GM19239 (cell line): ENCODE measurements at regions not wholly inside any gene's neighbourhood (a gene's known extent, or its start where the extent isn't known, plus 50 kb on each side); places are given as distances from the start of the nearest gene placed in this dataset.

Source experiments
- DNase-seq: peaks from one replicate; pipeline ENCODE4 v3.0.0; 2011; ENCODE audit warnings: low spot score; ENCODE audit not compliant: insufficient read length
- FAIRE-seq: peaks from 2 replicates; lab custom pipeline; 2011; peaks lifted over from hg19 to GRCh38; lab: Jason Lieb, UNC

DNA sequence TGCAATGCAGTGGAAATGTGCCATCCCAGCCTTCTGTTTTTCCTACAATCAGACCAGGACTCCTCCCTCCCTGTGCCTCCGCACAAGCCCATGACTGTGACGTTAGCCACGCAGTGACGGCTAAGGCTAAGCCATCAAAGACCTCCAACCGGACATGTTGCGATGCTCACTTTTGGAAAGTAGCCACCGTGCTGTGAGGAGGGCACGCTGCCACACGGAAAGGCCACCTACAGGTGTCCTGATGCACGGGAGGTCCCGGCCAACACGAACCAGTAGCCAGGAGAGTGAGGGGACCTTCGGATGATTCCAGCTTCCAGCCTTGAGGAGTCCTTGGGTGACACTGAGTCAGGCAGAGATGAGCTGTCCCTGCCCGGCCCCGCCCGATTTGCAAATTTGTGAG lies 53.9 kb downstream of the FOXL1 start:
- DNase-seq (no peak), FAIRE-seq (no peak)

DNA sequence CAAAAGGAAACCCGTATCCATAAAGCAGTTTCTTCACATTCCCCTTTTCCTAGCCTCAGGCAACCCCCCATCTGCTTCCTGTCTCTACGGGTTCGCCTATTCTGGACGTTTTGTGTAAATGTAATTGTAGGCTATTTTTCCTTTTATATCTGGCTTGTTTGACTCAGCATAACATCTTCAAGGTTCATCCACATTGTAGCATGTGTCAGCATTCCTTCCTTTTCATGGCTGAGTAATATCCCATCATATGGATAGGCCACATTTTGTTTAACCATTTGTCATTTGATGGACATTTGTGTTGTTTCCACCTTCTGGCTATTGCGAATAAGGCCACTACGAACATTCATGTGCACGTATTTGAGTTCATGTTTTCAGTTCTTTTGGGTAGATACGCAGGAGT lies 54.6 kb downstream of the FOXL1 start:
- DNase-seq (no peak), FAIRE-seq (no peak)

DNA sequence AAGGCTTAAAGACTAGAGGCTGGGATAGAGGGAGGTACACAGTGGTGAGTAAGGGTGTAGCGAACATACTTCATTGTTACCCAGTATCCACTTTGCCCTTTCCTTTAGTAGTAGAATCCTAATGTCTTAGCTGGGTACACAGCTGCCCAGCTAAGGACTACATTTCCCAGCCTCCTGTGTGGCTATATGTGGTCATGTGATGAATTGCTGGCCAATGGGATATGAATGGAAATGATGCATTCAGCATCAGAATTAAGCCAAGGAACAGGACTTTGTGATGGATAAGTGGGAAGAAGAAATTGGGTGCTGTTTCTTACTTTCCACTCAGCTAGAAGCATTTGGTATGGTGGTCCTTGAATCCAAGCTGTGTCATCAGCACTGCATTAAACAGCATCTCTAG lies 55.9 kb downstream of the FOXL1 start:
- no peak for FAIRE-seq
- DNase-seq: no peak

DNA sequence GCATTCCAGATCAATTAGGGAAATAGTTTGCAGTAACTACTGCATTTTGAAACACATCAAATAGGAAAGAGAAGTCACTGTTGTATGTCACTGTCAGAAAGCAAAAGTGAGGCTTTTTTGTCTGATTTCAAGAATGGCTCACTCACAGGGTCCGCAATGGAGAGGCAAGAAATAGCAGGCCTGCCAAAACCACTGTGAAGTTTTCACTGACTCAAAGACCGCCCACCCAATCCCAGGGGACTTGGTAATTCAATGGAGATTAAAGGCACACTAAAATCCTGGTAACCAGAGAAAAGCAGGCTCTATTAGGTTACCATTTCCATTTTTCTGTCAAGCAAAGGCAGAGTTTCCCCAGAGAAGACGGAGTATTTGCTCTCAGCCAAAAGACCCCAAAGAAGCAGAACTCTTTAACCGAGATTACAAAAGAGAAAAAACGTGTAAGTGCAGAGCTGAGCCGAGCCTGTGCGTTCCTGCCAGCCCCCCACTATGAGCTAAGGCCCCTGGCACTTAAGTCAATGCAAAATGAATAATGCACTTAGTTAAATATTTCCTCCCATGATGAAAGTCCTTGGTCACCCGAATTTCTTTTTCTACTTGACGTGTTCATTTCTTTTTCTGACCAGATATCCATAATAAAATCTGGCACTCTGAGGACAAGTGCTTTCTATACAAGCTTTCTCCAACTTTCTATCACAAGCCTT lies 57.0 kb downstream of the FOXL1 start:
- DNase-seq (no peak), FAIRE-seq (no peak)

DNA sequence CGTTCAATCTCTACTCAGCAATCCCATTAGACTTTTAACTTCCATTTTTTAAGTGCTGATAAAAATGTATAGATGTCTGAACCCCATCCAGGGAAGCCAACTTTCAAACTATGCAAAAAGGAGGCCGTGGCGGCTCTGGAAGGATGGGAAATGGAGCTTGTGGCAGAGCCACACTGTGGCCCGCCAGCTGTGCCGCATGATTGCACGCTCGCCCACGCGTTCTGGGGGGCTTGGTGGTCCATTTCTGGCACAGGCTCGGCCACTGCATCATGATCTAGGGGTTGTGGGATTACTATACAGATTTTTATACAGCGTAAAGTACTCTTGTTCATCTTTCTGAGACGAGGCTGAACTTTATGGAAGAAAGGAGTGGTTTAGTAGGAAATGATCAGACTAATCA lies 57.6 kb downstream of the FOXL1 start:
- FAIRE-seq: no peak
- no peak for DNase-seq

DNA sequence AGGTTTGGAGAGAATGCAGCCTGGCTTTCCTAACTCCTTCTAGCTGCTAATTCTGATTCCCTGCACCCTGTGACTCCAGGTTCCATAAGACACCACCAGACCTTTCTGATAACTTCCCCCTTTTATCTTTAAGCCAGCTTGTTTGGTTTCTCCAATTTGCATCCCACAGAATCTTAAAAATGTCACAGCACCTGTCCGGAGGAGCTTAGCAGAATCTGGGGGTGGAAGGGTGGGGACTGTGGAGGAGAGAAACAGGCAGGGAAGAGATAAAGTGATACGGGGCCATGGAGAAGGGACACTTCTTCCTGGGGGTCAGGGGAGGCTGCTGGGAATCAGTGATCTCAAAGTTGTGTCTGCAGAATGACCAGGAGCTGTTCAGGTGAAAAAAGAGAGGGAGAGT lies 59.4 kb downstream of the FOXL1 start:
- FAIRE-seq: no peak

DNA sequence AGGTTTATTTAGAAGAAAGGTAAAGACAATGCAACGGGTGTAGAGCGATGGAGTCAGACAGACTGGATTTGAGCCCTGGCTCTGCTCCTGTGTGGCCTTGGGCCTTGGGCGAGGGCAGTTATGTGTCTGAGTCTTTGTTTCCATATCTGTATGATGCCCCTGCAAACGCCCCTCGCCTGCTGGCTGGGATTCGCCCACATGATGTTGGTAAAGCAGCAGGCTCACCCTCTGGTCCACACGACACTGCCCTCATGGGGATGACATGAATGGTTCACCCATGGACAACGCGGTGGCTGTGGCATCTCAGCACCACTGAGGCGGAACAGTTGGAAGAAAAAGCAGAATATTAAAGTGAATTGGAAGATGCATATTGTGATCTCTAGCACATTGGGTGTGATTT lies 60.3 kb downstream of the FOXL1 start:
- FAIRE-seq: no peak
- DNase-seq: no peak

More for the DNA sequence above, 59.4 kb downstream of the FOXL1 start:
- no peak for DNase-seq

DNA sequence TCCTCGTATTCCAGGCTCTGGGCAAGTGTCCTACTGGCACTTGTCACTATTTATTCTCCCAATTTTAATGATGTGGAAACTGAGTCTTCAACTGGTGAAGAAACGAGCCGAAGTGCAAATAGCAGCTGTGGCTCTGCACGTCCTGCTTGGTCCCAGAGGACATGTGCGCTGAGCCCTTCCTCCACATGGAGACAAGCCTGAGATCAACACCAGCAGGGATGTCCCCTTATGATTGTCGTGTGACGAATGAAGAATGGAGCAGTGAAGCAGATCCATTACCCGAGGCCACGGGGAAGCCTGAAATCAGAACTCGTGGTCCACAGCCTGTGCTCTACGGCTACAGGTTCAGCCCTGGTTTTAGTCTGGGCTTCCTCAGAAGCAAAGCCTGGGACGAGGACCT lies 61.0 kb downstream of the FOXL1 start:
- FAIRE-seq (no peak), DNase-seq (no peak)

DNA sequence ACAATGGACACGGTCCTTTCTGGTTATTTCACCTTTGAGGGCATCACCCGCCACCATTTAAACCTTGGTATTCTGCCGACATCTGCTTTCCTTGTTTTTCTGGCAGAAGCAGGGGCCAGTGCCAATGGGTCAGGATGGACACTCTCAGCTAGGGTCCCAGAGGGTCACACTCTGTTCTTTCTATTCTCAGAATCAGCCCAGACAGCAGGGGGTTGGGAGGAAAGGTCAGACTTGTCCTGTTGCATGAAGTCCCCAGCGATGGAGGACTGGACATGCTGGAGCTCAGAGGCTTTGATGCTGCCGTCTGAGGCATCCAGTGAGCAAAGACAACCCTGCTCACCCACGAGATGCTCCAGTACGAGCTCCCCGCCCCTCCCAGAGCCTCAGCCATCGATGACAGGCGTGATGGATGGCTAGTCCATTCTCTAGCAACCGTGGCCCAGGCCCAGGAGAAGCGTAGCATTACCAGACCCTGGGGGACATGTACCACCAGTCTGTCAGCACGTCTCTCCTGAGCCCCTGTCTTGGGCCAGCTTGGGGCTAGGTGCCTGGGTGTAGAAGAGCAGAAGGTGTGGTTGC lies 62.0 kb downstream of the FOXL1 start:
- no peak for DNase-seq
- FAIRE-seq: no peak

DNA sequence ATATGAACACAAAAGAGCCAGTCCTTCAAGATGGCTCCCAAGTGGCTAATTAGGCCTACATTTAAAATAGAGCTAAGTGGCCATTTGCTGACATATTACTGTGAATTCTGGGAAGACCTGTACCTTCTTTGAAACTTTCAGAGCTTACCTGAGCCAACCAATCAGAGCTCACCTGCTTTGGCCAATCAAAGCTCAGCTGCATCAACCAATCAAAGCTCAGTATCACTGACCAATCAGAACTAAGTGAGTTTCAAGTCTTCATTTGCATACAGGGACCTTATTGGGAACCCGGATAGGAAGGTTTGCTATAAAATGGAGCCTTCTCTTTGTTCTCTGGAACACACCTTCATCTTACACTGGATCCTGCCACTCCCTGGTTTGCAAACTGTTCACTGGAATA lies 63.7 kb downstream of the FOXL1 start:
- no peak for DNase-seq

DNA sequence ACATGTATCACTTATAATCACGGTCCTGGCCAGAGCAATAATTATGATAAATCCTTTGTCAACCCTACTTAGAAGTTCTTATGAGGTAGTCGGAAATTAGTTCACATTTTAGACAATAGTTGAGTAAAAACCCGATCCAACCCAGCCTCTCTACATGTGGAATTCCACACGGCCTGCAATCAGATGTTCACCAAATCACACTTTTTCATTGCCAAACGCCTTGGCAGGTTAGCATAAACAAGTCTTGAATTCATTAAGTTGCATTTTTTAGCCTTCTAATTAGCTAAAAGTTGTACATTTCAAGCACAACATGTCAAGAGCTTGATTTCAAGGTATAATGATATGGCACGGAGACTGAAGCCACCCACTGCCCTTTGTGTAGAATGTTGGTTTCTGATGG lies 65.3 kb downstream of the FOXL1 start:
- DNase-seq: no peak
- no peak for FAIRE-seq

More for the DNA sequence above, 63.7 kb downstream of the FOXL1 start:
- FAIRE-seq: no peak

DNA sequence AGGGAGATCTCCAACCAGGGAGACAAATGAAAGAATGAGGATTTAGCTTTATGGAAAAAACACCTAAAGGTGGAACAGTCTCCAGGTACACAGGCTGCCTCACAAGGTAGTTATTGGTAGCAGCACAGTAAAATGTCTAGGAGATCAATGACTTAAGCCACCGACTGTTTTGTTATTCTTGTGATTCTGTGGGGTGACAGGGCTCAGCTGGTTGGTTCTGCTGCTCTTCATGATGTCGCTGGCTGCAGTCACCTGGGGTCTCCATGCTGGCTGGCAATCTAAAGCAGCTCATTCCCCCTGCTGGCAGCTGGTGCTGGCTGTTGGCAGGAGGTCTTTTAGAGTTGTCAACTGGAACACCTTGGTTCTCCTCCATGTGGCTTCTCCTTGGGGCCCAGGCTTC lies 69.2 kb downstream of the FOXL1 start:
- FAIRE-seq: no peak
- no peak for DNase-seq

DNA sequence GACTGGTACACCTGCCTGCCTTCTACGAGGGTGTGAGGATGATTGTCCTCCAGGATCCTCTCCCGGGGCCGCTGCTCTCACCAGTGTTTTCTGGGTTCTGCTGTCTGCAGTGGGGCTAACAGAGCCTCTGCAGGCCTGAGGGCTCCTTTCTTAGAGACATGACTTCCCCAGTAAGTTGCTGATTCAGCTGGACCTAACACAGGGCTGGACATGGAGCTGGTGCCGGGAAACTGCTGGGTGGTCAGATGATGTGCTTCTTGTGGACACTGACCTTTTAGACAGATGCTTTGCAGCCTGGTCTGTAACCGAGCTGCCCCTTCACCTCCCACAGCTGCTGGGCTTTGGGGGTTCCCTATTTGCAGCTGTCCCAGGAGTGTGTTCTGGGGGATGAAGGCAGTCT lies 71.5 kb downstream of the FOXL1 start:
- FAIRE-seq (no peak), DNase-seq (no peak)

DNA sequence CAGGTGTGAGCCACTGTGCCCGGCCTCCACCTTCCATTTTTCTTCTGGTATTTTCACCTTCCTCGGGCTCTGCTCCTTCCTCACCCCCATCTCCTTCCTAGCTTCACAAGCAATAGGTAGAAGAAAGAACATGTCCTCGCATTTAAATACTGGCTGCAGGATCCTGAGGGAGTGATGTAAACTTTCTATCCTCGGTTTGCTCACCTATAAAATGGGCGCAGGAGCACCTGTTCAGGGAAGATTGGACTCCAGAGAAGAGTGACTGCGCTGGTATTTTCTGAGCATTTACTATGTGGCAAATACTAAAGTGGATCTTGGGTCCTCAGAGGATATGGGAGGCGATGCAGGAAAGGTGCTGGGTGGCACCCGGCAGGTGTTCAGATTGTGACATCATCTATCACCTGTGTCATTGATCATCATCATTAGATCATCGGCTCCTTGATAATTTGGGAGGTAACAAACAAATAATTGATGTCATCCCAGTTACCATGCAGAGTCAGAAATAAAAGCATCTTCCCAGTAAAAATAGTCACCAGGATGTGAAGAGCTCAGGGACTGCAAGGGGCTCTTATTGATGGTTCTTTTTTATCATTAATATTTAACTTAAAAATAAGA lies 72.8 kb downstream of the FOXL1 start:
- no peak for FAIRE-seq
- DNase-seq: no peak

DNA sequence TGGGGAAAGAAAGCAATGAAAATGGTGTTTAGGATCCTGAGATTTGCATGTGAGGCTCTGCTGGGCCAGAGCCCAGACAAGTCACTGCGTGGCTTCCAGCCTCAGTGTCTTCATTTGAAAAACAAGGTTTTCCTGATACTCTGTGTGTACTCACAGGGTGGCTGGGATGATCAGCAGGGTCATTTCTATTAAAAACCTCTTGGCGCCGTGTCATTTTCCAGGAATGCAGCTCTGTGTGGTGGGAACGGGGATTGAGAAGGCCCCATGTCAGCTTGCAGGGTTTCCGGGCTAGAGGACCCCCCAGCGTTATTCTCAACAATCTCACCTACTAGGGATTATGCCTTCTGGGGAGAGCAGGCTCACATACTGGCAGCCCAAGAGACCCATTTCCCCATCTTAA lies 73.5 kb downstream of the FOXL1 start:
- no peak for FAIRE-seq
- DNase-seq: no peak

DNA sequence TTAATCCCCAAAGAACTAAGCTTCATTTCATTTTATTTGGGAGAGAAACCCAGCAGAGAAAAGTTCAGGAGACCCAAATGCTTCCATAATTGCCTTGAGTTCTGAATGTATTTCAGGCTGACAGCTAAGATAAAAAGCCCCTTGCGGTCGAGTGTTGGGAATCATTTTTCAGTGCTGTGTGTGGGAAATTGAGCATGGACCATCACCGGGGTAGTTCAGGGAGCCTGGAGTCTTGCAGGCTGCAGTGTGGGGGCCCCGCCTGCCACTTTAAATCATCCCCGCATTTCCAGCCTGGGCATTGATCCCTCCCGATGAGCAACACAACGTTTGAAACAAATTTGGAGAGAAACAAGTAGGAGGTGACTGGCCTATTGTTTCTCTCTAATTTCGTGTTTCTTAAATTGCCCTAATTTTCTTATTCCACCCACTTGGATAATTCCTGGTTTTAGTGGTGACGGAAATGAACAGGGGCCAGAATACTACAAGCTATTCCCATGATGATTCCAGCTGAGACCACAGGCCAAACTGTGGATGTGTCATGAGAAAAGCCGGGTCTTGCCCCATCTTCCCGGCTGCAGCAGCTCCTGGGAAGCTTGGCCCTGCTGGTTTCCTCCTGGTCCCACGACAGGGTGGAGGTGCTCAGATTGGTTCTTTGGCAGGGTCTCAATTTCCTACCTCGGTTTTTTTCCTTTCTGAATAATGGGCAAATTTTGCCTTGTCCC lies 75.1 kb downstream of the FOXL1 start:
- DNase-seq: no peak
- no peak for FAIRE-seq

DNA sequence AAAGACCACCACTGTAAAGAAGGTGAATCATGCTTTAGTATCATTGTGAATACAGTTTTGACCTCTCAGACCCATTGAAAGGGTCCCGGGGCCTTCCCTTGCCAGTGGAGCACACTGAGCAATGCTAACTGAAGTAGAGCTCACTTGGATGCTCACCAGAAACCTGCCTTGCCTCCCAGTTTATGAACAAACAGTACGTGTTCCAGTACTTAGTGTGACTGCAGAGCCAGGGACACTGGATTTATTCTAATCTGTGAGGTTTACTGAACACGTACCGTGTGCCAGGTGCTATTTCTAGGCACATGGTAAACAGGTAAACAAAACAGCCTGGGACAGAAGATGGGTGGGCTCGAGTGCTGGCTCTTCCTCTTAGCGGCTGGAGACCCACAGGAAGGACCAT lies 79.6 kb downstream of the FOXL1 start:
- FAIRE-seq (no peak), DNase-seq (no peak)

DNA sequence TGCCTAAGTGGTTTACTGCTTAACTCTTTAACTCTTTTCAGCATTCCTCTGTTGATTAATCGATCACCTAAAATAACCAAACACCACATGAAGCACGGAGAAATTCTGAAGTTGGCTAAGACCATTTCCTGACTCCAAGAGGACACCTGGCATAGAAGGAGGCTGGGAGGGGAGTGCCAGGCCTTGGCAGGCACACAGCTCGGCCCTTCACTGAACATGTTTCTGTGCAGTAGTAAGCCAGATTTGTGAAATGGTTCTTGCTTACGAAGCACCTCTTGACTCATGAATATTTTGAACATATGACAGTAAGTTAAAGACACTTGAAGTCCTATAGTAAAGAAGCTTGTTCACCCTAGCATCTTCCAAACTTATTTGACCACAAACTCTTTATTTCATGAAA lies 82.3 kb downstream of the FOXL1 start:
- DNase-seq (no peak), FAIRE-seq (no peak)

DNA sequence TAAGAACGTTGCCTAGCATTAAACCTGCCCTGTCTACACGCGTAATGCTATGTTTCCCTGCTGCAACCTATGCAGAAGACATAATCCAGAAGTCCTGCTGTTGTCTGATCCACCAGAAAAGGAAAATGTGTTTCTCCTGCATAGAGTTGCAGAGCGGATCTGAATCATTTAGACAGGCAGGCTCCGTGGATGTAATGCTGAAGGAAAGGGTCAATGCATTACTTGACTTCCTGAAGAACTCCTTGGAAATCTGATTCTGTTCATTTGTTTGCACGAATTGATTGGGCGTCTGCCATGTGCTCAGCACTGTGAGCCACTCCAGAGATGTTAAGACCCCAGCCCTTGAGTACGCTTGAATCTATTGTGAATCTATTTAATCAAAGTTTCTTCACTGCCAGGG lies 83.4 kb downstream of the FOXL1 start:
- FAIRE-seq: no peak
- no peak for DNase-seq

DNA sequence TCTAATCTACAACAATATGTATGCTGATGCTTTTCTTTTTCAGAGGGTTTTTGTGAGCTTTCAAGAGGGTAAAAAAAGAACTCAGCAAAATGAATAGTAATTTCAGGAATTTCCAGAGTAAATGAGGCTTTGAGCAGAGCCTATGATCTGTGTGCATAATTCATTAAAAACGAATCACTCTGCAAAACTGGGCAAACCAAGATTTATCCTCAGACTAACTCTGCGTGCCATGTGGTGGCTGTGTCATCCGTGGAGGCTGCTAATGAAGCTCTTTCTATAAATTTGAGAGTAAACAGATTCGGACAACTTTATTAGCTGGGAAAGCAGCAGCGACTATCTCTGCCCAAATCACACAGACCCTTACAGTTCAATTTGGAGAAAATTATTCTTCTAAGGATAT lies 83.8 kb downstream of the FOXL1 start:
- no peak for FAIRE-seq
- DNase-seq: no peak

DNA sequence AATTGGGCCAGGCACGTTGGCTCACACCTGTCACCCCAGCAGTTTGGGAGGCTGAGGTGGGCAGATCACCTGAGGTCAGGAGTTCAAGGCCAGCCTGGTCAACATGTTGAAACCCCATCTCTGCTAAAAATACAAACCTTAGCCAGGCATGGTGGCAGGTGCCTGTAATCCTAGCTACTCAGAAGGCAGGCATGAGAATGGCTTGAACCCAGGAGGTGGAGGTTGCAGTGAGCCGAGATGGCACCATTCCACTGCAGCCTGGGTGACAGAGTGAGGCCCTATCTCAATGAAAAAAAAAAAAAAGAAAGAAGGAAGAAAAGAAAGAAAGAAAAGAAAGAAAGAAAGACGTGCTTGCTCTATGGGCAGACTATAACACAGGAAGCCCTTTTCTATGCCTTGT lies 84.4 kb downstream of the FOXL1 start:
- DNase-seq (no peak), FAIRE-seq (no peak)
